GM10248 (cell line): ENCODE measurements at regions not wholly inside any gene's neighbourhood (a gene's known extent, or its start where the extent isn't known, plus 50 kb on each side); places are given as distances from the start of the nearest gene placed in this dataset.

Experiments used
- CTCF ChIA-PET: fragments of 300-600 bp; sonication (Branson Sonifier 250); formaldehyde crosslinking; extraction: SDS; loops from one replicate; lab custom pipeline; 2021; ENCODE audit warnings: antibody characterized with exemption; lab: Yijun Ruan, JAX
- POLR2A ChIA-PET: fragments of 350-650 bp; sonication (Branson Sonifier 250); formaldehyde crosslinking; extraction: SDS; loops from one replicate; lab custom pipeline; 2020; ENCODE audit warnings: antibody characterized with exemption; lab: Yijun Ruan, JAX
- DNase-seq: peaks from one replicate; pipeline ENCODE4 v3.0.0; 2012; ENCODE audit errors: extremely low spot score
- CTCF ChIP-seq: IDR thresholded peaks from 2 replicates; pipeline ENCODE4 v1.5.1; 2012; ENCODE audit warnings: mild to moderate bottlenecking, low read depth; ENCODE audit errors: extremely low read depth, missing control alignments, control extremely low read depth

DNA sequence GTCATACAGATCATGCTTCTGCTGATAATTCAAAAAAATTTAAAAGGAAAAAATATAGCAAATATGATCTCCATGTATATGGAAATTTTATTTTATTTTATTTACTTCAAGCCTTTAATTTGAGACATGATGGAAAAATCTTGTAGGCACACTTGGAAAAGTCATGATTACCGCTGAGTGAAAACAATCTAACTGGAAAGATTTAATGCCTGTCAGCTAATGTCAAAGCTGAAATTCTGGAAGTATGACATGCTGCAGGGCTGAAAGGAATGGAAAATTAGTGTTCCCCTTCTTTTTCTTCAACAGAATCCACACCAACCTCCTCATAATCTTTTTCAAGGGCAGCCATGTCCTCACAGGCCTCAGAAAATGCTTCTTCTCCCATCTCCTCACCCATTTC, 58.2 kb downstream of the RPRM start:
- CTCF ChIA-PET, result no interaction called here
- no peak for TF ChIP-seq CTCF
- no peak for DNase-seq
- POLR2A ChIA-PET, result no interaction called here

GRCh38 chr2:153417077-153417476, 61.5 kb downstream of the RPRM start:
- ChIA-PET POLR2A (no interaction called here), CTCF (no interaction called here)
- TF ChIP-seq CTCF, result no peak
- DNase-seq, result no peak

DNA sequence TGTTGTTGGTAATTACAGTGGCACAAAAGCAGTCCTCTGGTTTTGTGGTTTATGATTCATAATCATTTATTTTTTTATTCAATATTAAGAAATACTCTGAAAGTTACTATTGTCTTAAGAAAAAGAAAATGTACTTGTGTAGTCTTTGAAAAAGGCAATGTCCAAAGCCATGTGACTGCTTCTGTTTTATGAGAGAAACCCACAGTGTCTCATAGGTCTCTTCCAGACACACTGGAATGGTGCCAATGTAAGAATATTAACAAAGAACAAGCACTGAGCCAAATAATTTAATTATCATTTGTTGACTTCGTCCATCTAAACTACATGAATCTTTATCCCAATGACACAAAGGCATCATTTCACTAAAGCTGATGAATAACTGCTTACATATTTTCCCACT, 62.5 kb downstream of the RPRM start:
- no peak for DNase-seq
- TF ChIP-seq CTCF, result no peak
- POLR2A ChIA-PET, result no interaction called here
- CTCF ChIA-PET, result no interaction called here

GRCh38 chr2:153408710-153409385, 69.7 kb downstream of the RPRM start:
- POLR2A ChIA-PET, result no interaction called here

DNA sequence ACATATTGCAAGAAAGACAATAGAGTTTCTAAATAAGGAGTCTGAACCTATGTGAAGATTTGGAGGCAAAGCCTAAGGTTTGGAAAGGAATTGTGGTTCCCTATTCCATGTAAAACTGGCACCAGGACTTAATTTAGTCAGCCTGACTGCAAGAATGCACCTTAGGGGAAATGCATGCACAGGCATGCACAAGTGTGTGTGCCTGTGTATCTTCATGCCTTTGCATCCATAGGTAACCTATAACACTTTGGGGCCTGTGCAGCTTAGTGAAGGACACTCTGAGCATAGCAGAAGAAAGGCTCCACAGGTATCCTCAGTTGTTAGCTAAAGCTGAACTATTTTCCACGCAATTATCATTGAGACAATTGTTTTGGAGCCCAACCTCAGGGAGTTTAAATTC, 73.4 kb downstream of the RPRM start:
- ChIA-PET POLR2A (no interaction called here), CTCF (no interaction called here)
- no peak for TF ChIP-seq CTCF
- no peak for DNase-seq

More at GRCh38 chr2:153408710-153409385, 69.7 kb downstream of the RPRM start:
- DNase-seq, result no peak
- TF ChIP-seq CTCF, result no peak
- CTCF ChIA-PET, result interaction anchor here (1.3 kb wide), 1 partner anchor 18 kb away, joined by 3 read pairs; no protein-coding TSS in a partner anchor

- DNase-seq, result no peak
- TF ChIP-seq CTCF, result no peak
- ChIA-PET CTCF (no interaction called here), POLR2A (no interaction called here)
Observed at GRCh38 chr2:153404792-153405191, 73.8 kb downstream of the RPRM start.
